Prostate gland (tissue), 2 donors: ENCODE measurements at regions not wholly inside any gene's neighbourhood (a gene's known extent, or its start where the extent isn't known, plus 50 kb on each side); places are given as distances from the start of the nearest gene placed in this dataset.

ENCODE experiments used
- CTCF ChIP-seq, 4 experiments: fragments of 200-600 bp in 2 of 4; fragments of 450-650 bp in 2 of 4; sonication (generic) in 2 of 4; IDR thresholded peaks; 1 replicate in 3 of 4; 2 replicates in 1 of 4; pipeline ENCODE4 v1.5.1; 2016 to 2019; ENCODE audit warnings: antibody characterized with exemption in 4 of 4, mild to moderate bottlenecking in 2 of 4, moderate library complexity in 2 of 4
- POLR2AphosphoS5 ChIP-seq: sonication (generic); formaldehyde crosslinking; IDR thresholded peaks from one replicate; pipeline ENCODE4 v1.6.1; 2017; ENCODE audit warnings: antibody characterized with exemption

- TF ChIP-seq POLR2AphosphoS5 (no peak), CTCF (IDR thresholded peaks at IDR 0.05) (no peak)
Measured at GRCh38 chr2:89844221-89844943, 1152.9 kb downstream of the RPIA start.
